ENCODE measurements at regions not wholly inside any gene's neighbourhood (a gene's known extent, or its start where the extent isn't known, plus 50 kb on each side); places are given as distances from the start of the nearest gene placed in this dataset.

- no peak for TF ChIP-seq OSR1 (CRISPR knock-in tag; IDR thresholded peaks at IDR 0.05)
- no peak for TF ChIP-seq ZNF565 (CRISPR knock-in tag; conservative IDR thresholded peaks at IDR 0.05; ENCODE audit: low read depth)
- TF ChIP-seq, protein P1, sequence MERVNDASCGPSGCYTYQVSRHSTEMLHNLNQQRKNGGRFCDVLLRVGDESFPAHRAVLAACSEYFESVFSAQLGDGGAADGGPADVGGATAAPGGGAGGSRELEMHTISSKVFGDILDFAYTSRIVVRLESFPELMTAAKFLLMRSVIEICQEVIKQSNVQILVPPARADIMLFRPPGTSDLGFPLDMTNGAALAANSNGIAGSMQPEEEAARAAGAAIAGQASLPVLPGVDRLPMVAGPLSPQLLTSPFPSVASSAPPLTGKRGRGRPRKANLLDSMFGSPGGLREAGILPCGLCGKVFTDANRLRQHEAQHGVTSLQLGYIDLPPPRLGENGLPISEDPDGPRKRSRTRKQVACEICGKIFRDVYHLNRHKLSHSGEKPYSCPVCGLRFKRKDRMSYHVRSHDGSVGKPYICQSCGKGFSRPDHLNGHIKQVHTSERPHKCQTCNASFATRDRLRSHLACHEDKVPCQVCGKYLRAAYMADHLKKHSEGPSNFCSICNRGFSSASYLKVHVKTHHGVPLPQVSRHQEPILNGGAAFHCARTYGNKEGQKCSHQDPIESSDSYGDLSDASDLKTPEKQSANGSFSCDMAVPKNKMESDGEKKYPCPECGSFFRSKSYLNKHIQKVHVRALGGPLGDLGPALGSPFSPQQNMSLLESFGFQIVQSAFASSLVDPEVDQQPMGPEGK (CRISPR knock-in tag; IDR thresholded peaks at IDR 0.05; ENCODE audit: borderline replicate concordance) = no peak
- TF ChIP-seq, protein P2, sequence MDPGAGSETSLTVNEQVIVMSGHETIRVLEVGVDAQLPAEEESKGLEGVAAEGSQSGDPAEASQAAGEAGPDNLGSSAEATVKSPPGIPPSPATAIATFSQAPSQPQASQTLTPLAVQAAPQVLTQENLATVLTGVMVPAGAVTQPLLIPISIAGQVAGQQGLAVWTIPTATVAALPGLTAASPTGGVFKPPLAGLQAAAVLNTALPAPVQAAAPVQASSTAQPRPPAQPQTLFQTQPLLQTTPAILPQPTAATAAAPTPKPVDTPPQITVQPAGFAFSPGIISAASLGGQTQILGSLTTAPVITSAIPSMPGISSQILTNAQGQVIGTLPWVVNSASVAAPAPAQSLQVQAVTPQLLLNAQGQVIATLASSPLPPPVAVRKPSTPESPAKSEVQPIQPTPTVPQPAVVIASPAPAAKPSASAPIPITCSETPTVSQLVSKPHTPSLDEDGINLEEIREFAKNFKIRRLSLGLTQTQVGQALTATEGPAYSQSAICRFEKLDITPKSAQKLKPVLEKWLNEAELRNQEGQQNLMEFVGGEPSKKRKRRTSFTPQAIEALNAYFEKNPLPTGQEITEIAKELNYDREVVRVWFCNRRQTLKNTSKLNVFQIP (CRISPR knock-in tag; IDR thresholded peaks at IDR 0.05; ENCODE audit: borderline replicate concordance, low read depth) = no peak
- TF ChIP-seq SNAI2 (CRISPR knock-in tag; IDR thresholded peaks at IDR 0.05) = no peak
- TF ChIP-seq RARB (CRISPR knock-in tag; IDR thresholded peaks at IDR 0.05) = no peak
- TF ChIP-seq ARNTL (CRISPR knock-in tag; IDR thresholded peaks at IDR 0.05; ENCODE audit: borderline replicate concordance, low read depth) = no peak
- no peak for TF ChIP-seq ZNF8 (CRISPR knock-in tag; IDR thresholded peaks at IDR 0.05)
- TF ChIP-seq ZNF70 (CRISPR knock-in tag; IDR thresholded peaks at IDR 0.05) = no peak
- TF ChIP-seq PPARA (CRISPR knock-in tag; IDR thresholded peaks at IDR 0.05; ENCODE audit: borderline replicate concordance) = no peak
- no peak for TF ChIP-seq TOX (CRISPR knock-in tag; IDR thresholded peaks at IDR 0.05; ENCODE audit: borderline replicate concordance)
- TF ChIP-seq CSDC2 (CRISPR knock-in tag; IDR thresholded peaks at IDR 0.05) = no peak
- TF ChIP-seq ZFP3 (CRISPR knock-in tag; IDR thresholded peaks at IDR 0.05) = no peak
- TF ChIP-seq BACH2 (CRISPR knock-in tag; IDR thresholded peaks at IDR 0.05; ENCODE audit: borderline replicate concordance) = no peak
Observed at GRCh38 chr11:87740451-87740850, 434.8 kb downstream of the RAB38 start.
